ENCODE measurements at regions not wholly inside any gene's neighbourhood (a gene's known extent, or its start where the extent isn't known, plus 50 kb on each side); places are given as distances from the start of the nearest gene placed in this dataset.
"Not testable (repeated sequence)": the region's sequence is repeated elsewhere in the genome, so short reads cannot be mapped to it uniquely, and the experiment has no call there.

- WGBS, result 75% methylated on average over 2 of the region's 2 CpGs
- ATAC-seq, result no peak
- intact Hi-C loops (cut with DNase I), result no loop called here
These were observed 1533.5 kb upstream of the ADGRL3 start for GRCh38 chr4:59666645-59667044.

GRCh38 chr4:59671037-59671436 is 1529.1 kb upstream of the ADGRL3 start:
- no peak for DNase-seq

More at GRCh38 chr4:59666645-59667044, 1533.5 kb upstream of the ADGRL3 start:
- no peaks in the 10 kb centered on the region for H3K27me3 ChIP-seq (ENCODE audit: control insufficient read depth, insufficient read depth)
- H3K9me3 ChIP-seq (ENCODE audit: control insufficient read depth, low read length), result no peaks in the 10 kb centered on the region
- no peak overlapping the region for H3K4me3 ChIP-seq (ENCODE audit: low read length)
- no peaks in the 10 kb centered on the region for H3K4me1 ChIP-seq (ENCODE audit: control insufficient read depth, insufficient read depth, low read length)
- DNase-seq, result no peak
- H3K27ac ChIP-seq (ENCODE audit: low read length), result no peak overlapping the region

GRCh38 chr4:59676389-59676788 is 1523.7 kb upstream of the ADGRL3 start:
- no peak overlapping the region for H3K4me3 ChIP-seq (ENCODE audit: low read length)
- 30% methylated on average over 1 of the region's 1 CpG for WGBS
- ATAC-seq (no peak), DNase-seq (no peak)
- H3K27me3 ChIP-seq (ENCODE audit: control insufficient read depth, insufficient read depth), result no peaks in the 10 kb centered on the region
- H3K4me1 ChIP-seq (ENCODE audit: control insufficient read depth, insufficient read depth, low read length), result no peaks in the 10 kb centered on the region
- intact Hi-C loops (cut with DNase I), result no loop called here
- no peaks in the 10 kb centered on the region for H3K9me3 ChIP-seq (ENCODE audit: control insufficient read depth, low read length)
- H3K27ac ChIP-seq (ENCODE audit: low read length), result no peak overlapping the region

More at GRCh38 chr4:59671037-59671436, 1529.1 kb upstream of the ADGRL3 start:
- H3K9me3 ChIP-seq (ENCODE audit: control insufficient read depth, low read length), result no peaks in the 10 kb centered on the region
- H3K27me3 ChIP-seq (ENCODE audit: control insufficient read depth, insufficient read depth), result no peaks in the 10 kb centered on the region
- no peaks in the 10 kb centered on the region for H3K4me1 ChIP-seq (ENCODE audit: control insufficient read depth, insufficient read depth, low read length)
- 71% methylated on average over 1 of the region's 1 CpG for WGBS
- H3K27ac ChIP-seq (ENCODE audit: low read length), result no peak overlapping the region
- ATAC-seq, result no peak
- H3K4me3 ChIP-seq (ENCODE audit: low read length), result no peak overlapping the region
- intact Hi-C loops (cut with DNase I), result no loop called here

GRCh38 chr4:59676992-59677391 is 1523.1 kb upstream of the ADGRL3 start:
- ATAC-seq; intact Hi-C loops (cut with DNase I); H3K4me1 ChIP-seq (ENCODE audit: control insufficient read depth, insufficient read depth, low read length); H3K4me3 ChIP-seq (ENCODE audit: low read length); H3K27ac ChIP-seq (ENCODE audit: low read length); H3K27me3 ChIP-seq (ENCODE audit: control insufficient read depth, insufficient read depth); DNase-seq; H3K9me3 ChIP-seq (ENCODE audit: control insufficient read depth, low read length): not testable (repeated sequence)
- WGBS, result 71% methylated on average over 2 of the region's 2 CpGs

GRCh38 chr4:59685626-59686025 is 1514.5 kb upstream of the ADGRL3 start:
- Histone ChIP-seq H3K27me3 (ENCODE audit: control insufficient read depth, insufficient read depth) (no peaks in the 10 kb centered on the region), H3K9me3 (ENCODE audit: control insufficient read depth, low read length) (no peaks in the 10 kb centered on the region), H3K4me3 (ENCODE audit: low read length) (no peak overlapping the region), H3K4me1 (ENCODE audit: control insufficient read depth, insufficient read depth, low read length) (no peaks in the 10 kb centered on the region), H3K27ac (ENCODE audit: low read length) (no peak overlapping the region)
- intact Hi-C loops (cut with DNase I), result no loop called here
- 79% methylated on average over 1 of the region's 1 CpG for WGBS
- DNase-seq (no peak), ATAC-seq (no peak)

GRCh38 chr4:59689149-59689548 is 1511.0 kb upstream of the ADGRL3 start:
- no peak overlapping the region for H3K4me3 ChIP-seq (ENCODE audit: low read length)
- H3K9me3 ChIP-seq (ENCODE audit: control insufficient read depth, low read length), result no peaks in the 10 kb centered on the region
- intact Hi-C loops (cut with DNase I), result no loop called here
- H3K4me1 ChIP-seq (ENCODE audit: control insufficient read depth, insufficient read depth, low read length), result no peaks in the 10 kb centered on the region
- 82% methylated on average over 6 of the region's 6 CpGs for WGBS
- DNase-seq (no peak), ATAC-seq (no peak)
- H3K27me3 ChIP-seq (ENCODE audit: control insufficient read depth, insufficient read depth), result no peaks in the 10 kb centered on the region
- H3K27ac ChIP-seq (ENCODE audit: low read length), result no peak overlapping the region

- Histone ChIP-seq H3K27me3 (ENCODE audit: control insufficient read depth, insufficient read depth) (no peaks in the 10 kb centered on the region), H3K9me3 (ENCODE audit: control insufficient read depth, low read length) (no peaks in the 10 kb centered on the region), H3K27ac (ENCODE audit: low read length) (no peak overlapping the region), H3K4me1 (ENCODE audit: control insufficient read depth, insufficient read depth, low read length) (no peaks in the 10 kb centered on the region), H3K4me3 (ENCODE audit: low read length) (no peak overlapping the region)
- DNase-seq (no peak), ATAC-seq (no peak)
- 73% methylated on average over 5 of the region's 5 CpGs for WGBS
- intact Hi-C loops (cut with DNase I), result no loop called here
These were observed 1504.6 kb upstream of the ADGRL3 start for GRCh38 chr4:59695355-59696053.

GRCh38 chr4:59698041-59698440 is 1502.1 kb upstream of the ADGRL3 start:
- H3K4me1 ChIP-seq (ENCODE audit: control insufficient read depth, insufficient read depth, low read length), result no peaks in the 10 kb centered on the region
- intact Hi-C loops (cut with DNase I), result no loop called here
- no peaks in the 10 kb centered on the region for H3K9me3 ChIP-seq (ENCODE audit: control insufficient read depth, low read length)
- ATAC-seq (no peak), DNase-seq (no peak)
- H3K27ac ChIP-seq (ENCODE audit: low read length), result no peak overlapping the region
- 83% methylated on average over 2 of the region's 2 CpGs for WGBS
- no peaks in the 10 kb centered on the region for H3K27me3 ChIP-seq (ENCODE audit: control insufficient read depth, insufficient read depth)
- no peak overlapping the region for H3K4me3 ChIP-seq (ENCODE audit: low read length)

- WGBS, result 88% methylated on average over 2 of the region's 2 CpGs
- no peak overlapping the region for H3K4me3 ChIP-seq (ENCODE audit: low read length)
- DNase-seq (no peak), ATAC-seq (no peak)
- no peaks in the 10 kb centered on the region for H3K9me3 ChIP-seq (ENCODE audit: control insufficient read depth, low read length)
- no peaks in the 10 kb centered on the region for H3K4me1 ChIP-seq (ENCODE audit: control insufficient read depth, insufficient read depth, low read length)
- no peaks in the 10 kb centered on the region for H3K27me3 ChIP-seq (ENCODE audit: control insufficient read depth, insufficient read depth)
- no peak overlapping the region for H3K27ac ChIP-seq (ENCODE audit: low read length)
- intact Hi-C loops (cut with DNase I), result no loop called here
These were observed 1499.5 kb upstream of the ADGRL3 start for GRCh38 chr4:59700651-59701050.

- Histone ChIP-seq H3K27me3 (ENCODE audit: control insufficient read depth, insufficient read depth) (no peaks in the 10 kb centered on the region), H3K27ac (ENCODE audit: low read length) (no peak overlapping the region), H3K9me3 (ENCODE audit: control insufficient read depth, low read length) (no peaks in the 10 kb centered on the region), H3K4me3 (ENCODE audit: low read length) (no peak overlapping the region), H3K4me1 (ENCODE audit: control insufficient read depth, insufficient read depth, low read length) (no peaks in the 10 kb centered on the region)
- no peak for ATAC-seq
- intact Hi-C loops (cut with DNase I), result no loop called here
- WGBS, result 73% methylated on average over 5 of the region's 5 CpGs
- DNase-seq, result no peak
These were observed 1495.5 kb upstream of the ADGRL3 start for GRCh38 chr4:59704616-59705015.

- Histone ChIP-seq H3K4me3 (ENCODE audit: low read length) (no peak overlapping the region), H3K27me3 (ENCODE audit: control insufficient read depth, insufficient read depth) (no peaks in the 10 kb centered on the region), H3K9me3 (ENCODE audit: control insufficient read depth, low read length) (no peaks in the 10 kb centered on the region), H3K4me1 (ENCODE audit: control insufficient read depth, insufficient read depth, low read length) (no peaks in the 10 kb centered on the region), H3K27ac (ENCODE audit: low read length) (no peak overlapping the region)
- DNase-seq (no peak), ATAC-seq (no peak)
- intact Hi-C loops (cut with DNase I), result no loop called here
- WGBS, result 67% methylated on average over 1 of the region's 1 CpG
These were observed 1487.7 kb upstream of the ADGRL3 start for GRCh38 chr4:59712470-59712869.

- H3K9me3 ChIP-seq (ENCODE audit: control insufficient read depth, low read length); H3K4me1 ChIP-seq (ENCODE audit: control insufficient read depth, insufficient read depth, low read length); H3K27me3 ChIP-seq (ENCODE audit: control insufficient read depth, insufficient read depth); intact Hi-C loops (cut with DNase I); H3K4me3 ChIP-seq (ENCODE audit: low read length); ATAC-seq; H3K27ac ChIP-seq (ENCODE audit: low read length): not testable (repeated sequence)
- DNase-seq, result peak in 1 of 3 donors; percentile 14
- WGBS, result 85% methylated on average over 9 of the region's 9 CpGs
These were observed 1475.8 kb upstream of the ADGRL3 start for GRCh38 chr4:59724286-59724685.
